ENCODE measurements at regions not wholly inside any gene's neighbourhood (a gene's known extent, or its start where the extent isn't known, plus 50 kb on each side); places are given as distances from the start of the nearest gene placed in this dataset.

DNA sequence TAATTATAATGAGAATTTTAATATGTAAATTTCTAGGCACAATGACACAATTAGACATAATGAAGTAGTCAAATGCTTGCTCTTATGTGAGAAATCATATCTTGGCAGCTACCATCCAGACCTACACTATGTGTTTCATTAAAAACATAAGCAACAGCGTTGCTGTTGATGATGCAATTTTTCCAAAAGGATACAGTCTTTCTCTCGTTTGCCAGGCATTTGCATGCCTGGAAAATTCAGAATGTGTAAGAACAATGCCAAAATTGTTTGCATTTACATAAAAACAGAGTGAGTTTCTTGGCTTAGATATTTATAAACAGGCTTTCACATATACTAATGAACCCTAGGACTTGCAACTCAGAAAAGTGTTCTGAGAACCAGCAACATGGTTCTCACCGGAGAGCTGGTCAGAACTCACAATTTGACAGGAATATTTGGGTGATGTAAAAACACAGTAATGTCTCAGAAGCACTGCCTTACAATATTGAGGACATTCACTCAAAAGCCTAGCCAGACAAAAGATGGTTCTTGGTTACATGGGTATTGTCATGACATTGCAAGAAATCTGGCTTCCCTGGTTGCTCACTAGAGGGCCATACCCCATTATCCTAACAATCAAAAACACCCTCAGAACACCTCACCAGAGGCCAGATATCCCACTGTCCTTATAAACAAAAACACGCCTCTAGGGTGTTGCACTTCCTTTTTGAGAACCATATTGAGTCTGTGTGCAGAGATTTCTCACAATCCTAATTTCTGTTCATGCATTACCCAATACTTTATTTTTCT lies 1029.0 kb upstream of the AGA start:
- DNase-seq (ENCODE audit: extremely low read depth, low read depth, low spot score) = no peak

DNA sequence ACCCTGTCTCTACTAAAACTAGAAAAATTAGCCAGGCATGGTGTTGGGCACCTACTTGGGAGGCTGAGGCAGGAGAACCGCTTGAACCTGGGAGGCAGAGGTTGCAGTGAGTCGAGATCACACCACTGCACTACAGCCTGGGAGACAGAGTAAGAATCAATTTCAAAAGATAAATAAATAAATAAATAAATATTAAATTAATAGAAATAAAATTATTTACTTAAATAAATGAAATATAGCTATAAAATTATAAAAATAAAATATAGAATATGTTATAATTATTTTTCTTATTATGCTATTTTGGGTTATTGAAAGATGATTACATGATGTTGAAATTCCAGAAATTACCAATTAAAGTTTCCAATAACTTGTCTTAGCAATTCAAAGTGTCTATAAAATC lies 1029.8 kb upstream of the AGA start:
- DNase-seq (ENCODE audit: extremely low read depth, low read depth, low spot score) = no peak

- DNase-seq (ENCODE audit: extremely low read depth, low read depth, low spot score) = no peak
These were observed 1037.9 kb upstream of the AGA start for GRCh38 chr4:178480105-178480504.

- DNase-seq (ENCODE audit: extremely low read depth, low read depth, low spot score) = no peak
These were observed 1038.6 kb upstream of the AGA start for GRCh38 chr4:178480881-178481280.

DNA sequence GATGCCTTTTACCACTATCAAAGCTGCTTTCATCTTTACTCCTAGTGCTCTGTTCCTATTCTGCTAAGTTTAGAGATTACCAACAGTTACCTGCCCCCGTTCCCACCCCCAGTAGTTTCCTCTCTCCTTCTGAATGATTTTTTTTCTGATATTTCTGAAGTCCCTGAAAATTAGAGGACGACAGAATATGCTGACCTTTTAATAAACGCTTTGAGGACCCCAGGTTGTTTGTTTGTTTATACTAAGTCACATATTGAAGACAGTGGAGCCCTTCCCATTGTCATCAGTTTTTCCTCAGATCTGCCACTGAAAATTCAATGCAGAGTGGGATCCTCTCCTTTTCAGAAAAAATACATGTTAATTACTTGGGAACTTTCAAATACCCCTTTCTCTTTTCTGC lies 1039.3 kb upstream of the AGA start:
- DNase-seq (ENCODE audit: extremely low read depth, low read depth, low spot score) = no peak

DNA sequence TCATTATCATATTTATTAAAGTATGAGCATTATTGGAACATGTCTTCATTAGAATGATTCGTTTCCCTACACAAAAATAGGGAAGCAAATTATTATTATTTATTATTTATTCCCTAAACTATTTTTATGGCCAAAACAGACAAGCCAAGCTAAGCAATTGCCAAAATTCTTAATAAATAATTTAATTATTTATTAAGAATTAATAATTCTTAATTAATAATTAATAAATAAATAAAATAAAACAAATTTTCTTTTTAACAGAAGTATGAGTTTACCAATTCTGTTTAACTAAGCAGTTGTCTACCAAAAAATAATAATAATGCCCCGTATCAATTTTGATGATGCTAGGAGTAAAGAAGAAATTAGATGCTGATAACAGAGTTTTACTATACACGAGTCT lies 1080.8 kb upstream of the AGA start:
- no peak for DNase-seq (ENCODE audit: extremely low read depth, low read depth, low spot score)

- no peak for DNase-seq (ENCODE audit: extremely low read depth, low read depth, low spot score)
These were observed 1093.8 kb upstream of the AGA start for GRCh38 chr4:178535939-178536579.

- no peak for DNase-seq (ENCODE audit: extremely low read depth, low read depth, low spot score)
These were observed 1111.0 kb upstream of the AGA start for GRCh38 chr4:178553201-178553600.

- no peak for DNase-seq (ENCODE audit: extremely low read depth, low read depth, low spot score)
These were observed 1112.1 kb upstream of the AGA start for GRCh38 chr4:178554352-178554751.

DNA sequence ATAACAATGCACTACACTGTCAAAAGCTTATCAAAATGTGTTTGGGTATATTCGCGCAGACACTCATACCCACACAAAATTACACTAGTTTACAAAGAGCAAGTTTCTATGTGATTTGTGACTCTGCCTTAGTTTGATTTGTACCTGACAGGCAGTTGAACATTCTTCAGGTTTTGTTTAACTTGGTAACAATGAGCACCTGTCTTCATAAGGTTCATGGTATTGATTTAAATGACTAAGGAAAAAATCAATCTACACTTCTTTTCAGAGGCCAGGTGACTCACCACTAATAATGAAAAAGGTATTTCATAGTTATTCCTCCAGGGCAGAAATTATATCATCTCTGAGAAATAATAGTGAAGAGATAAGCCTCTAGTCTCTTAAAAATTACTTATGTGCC lies 1114.6 kb upstream of the AGA start:
- no peak for DNase-seq (ENCODE audit: extremely low read depth, low read depth, low spot score)

GRCh38 chr4:178577933-178578332 lies 1135.7 kb upstream of the AGA start:
- DNase-seq (ENCODE audit: extremely low read depth, low read depth, low spot score) = no peak

DNA sequence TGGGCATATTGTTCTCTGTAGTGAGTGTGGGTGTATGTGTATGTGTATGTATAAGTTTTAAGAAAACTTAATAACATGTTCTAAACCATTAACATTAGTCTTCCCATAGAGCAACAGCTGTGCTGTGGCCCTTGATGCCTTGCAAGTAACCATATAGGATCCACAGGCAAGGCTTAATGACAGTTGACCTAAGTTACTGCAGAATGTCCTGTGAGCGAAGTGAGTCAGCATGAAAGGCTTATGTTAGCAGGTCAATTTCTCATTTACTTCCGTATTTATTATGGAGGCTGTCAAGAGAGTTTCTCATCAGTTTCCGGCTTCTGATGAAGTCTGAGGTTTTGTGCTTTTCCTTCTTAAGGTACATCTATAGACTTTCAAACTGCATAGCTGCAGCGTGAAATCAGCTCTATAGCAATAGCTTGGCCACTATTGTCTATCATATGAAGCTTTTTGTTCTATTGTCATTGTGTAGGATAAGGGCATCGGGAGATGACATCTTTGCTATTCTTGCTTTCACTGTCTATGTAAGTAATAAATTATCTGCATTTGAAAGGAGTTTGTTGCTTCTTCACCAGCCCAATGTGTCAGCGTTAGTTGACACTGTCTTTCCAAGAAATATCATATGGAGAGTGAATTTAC lies 1153.4 kb upstream of the AGA start:
- no peak for DNase-seq (ENCODE audit: extremely low read depth, low read depth, low spot score)

- DNase-seq (ENCODE audit: extremely low read depth, low read depth, low spot score) = no peak
These were observed 1156.4 kb upstream of the AGA start for GRCh38 chr4:178598672-178599071.

DNA sequence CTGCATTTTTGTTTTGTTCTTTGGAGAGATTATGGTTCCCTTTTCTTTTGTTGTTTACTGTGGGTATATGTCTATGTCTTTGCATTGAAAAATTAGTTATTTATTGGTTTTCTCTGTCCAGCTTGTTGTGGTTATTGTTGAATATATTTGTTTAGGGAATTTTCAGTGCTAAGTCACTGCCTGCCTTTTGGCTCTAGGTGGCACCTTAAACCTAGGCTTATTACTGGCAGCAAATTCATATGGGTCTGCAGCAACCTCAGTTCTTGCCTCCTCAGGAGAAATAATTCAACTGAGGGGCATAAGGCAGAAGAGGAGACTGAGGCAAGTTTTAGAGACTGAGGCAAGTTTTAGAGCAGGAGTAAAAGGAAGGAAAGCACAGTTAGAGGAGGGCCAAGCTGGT lies 1157.3 kb upstream of the AGA start:
- DNase-seq (ENCODE audit: extremely low read depth, low read depth, low spot score) = no peak

GRCh38 chr4:178602833-178603232 lies 1160.6 kb upstream of the AGA start:
- no peak for DNase-seq (ENCODE audit: extremely low read depth, low read depth, low spot score)

DNA sequence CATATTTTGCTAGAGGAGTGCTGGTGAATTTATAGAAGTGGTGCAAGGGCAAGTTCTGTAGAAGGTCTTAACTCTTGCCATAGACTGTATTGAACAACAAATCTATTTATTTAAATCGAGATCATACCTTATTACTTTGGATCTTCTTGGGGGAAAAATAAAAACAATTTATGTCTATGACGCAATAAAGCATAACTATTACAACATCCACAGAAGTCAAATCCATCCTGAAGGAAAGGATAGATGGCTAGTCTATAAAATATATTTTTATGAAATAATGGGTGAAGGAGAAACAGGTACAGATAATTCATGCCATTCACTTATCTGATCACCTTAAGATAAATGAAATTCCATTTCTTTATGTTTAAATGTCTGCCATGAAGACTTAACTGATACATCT lies 1168.8 kb upstream of the AGA start:
- no peak for DNase-seq (ENCODE audit: extremely low read depth, low read depth, low spot score)

DNA sequence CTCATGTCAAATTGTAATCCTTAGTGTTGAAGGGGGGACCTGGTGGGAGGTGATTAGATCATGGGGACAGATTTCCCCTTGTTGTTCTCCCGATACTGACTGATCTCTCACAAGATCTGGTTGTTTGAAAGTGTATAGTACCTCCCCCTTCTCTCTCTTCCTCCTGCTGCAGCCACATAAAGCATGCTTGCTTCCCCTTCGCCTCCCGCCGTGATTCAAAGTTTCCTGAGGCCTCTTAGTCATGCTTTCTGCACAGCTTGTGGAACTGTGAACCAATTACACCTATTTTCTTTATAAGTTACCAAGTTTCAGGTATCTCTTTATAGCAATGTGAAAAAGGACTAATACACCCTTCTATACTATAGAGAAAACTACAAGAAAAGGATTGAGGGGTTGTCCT lies 1170.5 kb upstream of the AGA start:
- DNase-seq (ENCODE audit: extremely low read depth, low read depth, low spot score) = no peak

DNA sequence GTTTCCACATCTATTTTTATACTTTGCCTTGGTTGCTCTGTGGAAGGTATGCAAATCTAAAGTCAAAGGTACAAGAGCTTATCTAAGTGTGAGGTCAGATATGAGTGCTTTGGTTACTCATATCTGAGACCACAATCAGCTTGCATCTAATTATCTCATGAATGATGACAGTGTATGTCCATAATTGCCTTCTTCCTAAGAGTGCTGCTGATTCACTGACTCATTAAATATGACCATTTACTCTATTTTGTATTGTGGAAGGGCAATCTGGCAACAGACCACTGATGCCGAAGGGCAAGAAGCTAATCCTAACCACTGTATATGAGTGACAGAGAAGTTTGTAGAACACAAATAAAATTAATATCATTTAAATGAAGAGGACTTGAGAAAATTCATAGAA lies 1190.2 kb upstream of the AGA start:
- DNase-seq (ENCODE audit: extremely low read depth, low read depth, low spot score) = no peak

DNA sequence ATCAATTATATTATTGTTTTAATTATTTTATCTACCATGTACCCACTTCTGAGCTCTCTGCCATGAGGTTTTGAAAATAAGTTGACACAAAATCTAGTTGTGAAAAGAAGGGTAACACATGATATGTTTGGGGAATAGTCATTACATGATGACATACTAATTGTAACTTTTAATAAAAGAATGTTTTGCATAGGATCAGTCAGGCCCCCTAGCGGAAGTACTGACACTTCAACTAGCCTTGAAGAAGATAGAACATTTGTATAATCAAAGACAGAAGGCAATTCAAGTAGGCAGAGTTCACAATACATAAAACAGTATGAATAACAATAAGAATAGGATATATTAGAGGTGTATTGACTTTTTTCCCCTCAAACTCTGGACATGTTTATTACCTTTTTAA lies 1191.0 kb upstream of the AGA start:
- no peak for DNase-seq (ENCODE audit: extremely low read depth, low read depth, low spot score)

GRCh38 chr4:178664621-178665020 lies 1222.4 kb upstream of the AGA start:
- no peak for DNase-seq (ENCODE audit: extremely low read depth, low read depth, low spot score)

GRCh38 chr4:178665916-178666315 lies 1223.7 kb upstream of the AGA start:
- no peak for DNase-seq (ENCODE audit: extremely low read depth, low read depth, low spot score)

- no peak for DNase-seq (ENCODE audit: extremely low read depth, low read depth, low spot score)
These were observed 1229.5 kb upstream of the AGA start for GRCh38 chr4:178671766-178672165.
